A673 (cell line): ENCODE measurements at regions not wholly inside any gene's neighbourhood (a gene's known extent, or its start where the extent isn't known, plus 50 kb on each side); places are given as distances from the start of the nearest gene placed in this dataset.

Experiments used
- BruUV-seq: library from RNA; stranded (reverse); fragments of 400-500 nt; replicated peaks from 2 replicates; lab custom pipeline; 2021; lab: Mats Ljungman, UMichigan
- CTCF ChIA-PET: fragments of 300-600 bp; sonication (Branson Sonifier 250); formaldehyde crosslinking; loops from one replicate; lab custom pipeline; 2022; ENCODE audit warnings: antibody characterized with exemption; lab: Charles Lee
- POLR2A ChIA-PET: fragments of 300-600 bp; sonication (Branson Sonifier 250); formaldehyde crosslinking; loops from one replicate; lab custom pipeline; 2022; ENCODE audit warnings: antibody characterized with exemption; ENCODE audit not compliant: low non-redundant PET; lab: Charles Lee
- DNase-seq: peaks from one replicate; pipeline ENCODE4 v3.0.0-alpha.2; 2015; ENCODE audit warnings: low spot score
- H3K27ac ChIP-seq: fragments of 200-600 bp; sonication (generic); 2 replicates; pipeline ENCODE4 v1.5.1; 2016; ENCODE audit warnings: mixed run types, low read depth, mild to moderate bottlenecking, mixed read lengths, antibody characterized with exemption, low read length; ENCODE audit not compliant: poor library complexity, severe bottlenecking
- H3K27me3 ChIP-seq: fragments of 200-600 bp; sonication (generic); replicated peaks from 2 replicates; pipeline ENCODE4 v1.6.1; 2017; ENCODE audit warnings: mixed run types, low read depth, mild to moderate bottlenecking, mixed read lengths, antibody characterized with exemption, low read length; ENCODE audit not compliant: insufficient read depth, poor library complexity
- H3K36me3 ChIP-seq: fragments of 200-600 bp; sonication (generic); 2 replicates; pipeline ENCODE4 v1.6.1; 2016; ENCODE audit warnings: mixed run types, mild to moderate bottlenecking, mixed read lengths, antibody characterized with exemption, low read length; ENCODE audit not compliant: insufficient read depth, poor library complexity, severe bottlenecking
- H3K4me1 ChIP-seq: fragments of 200-600 bp; sonication (generic); 2 replicates; pipeline ENCODE4 v1.6.1; 2017; ENCODE audit warnings: mixed run types, mild to moderate bottlenecking, mixed read lengths, antibody characterized with exemption, low read length; ENCODE audit not compliant: insufficient read depth, poor library complexity, severe bottlenecking
- H3K4me3 ChIP-seq: fragments of 200-600 bp; sonication (generic); 2 replicates; pipeline ENCODE4 v1.5.1; 2016; ENCODE audit warnings: low read depth, mixed run types, mild to moderate bottlenecking, mixed read lengths, low read length; ENCODE audit not compliant: poor library complexity, severe bottlenecking
- H3K9me3 ChIP-seq: fragments of 200-600 bp; sonication (generic); 2 replicates; pipeline ENCODE4 v1.6.1; 2016; ENCODE audit warnings: mixed run types, low read depth, mild to moderate bottlenecking, mixed read lengths, antibody characterized with exemption, low read length; ENCODE audit not compliant: poor library complexity, severe bottlenecking
- EZH2 ChIP-seq: fragments of 200-600 bp; sonication (generic); IDR thresholded peaks from 2 replicates; pipeline ENCODE4 v1.6.1; 2017; ENCODE audit warnings: borderline replicate concordance, low read depth, mild to moderate bottlenecking, mixed read lengths, antibody characterized with exemption, low read length; ENCODE audit not compliant: poor library complexity, severe bottlenecking
- intact Hi-C: fragments of 100-400 bp; cut with micrococcal nuclease; formaldehyde crosslinking; loops from one replicate; pipeline ENCODE4 v1.10.0; 2022; ENCODE audit not compliant: unreplicated experiment
- TF ChIP-seq, protein P1 (sequence below): fragments of 300-800, 200-600 bp; sonication (generic); conservative IDR thresholded peaks from 2 replicates; pipeline ENCODE4 v1.5.1; 2017; ENCODE audit warnings: low read depth, mild to moderate bottlenecking, antibody characterized with exemption, low read length, moderate library complexity, mixed read lengths

DNA sequence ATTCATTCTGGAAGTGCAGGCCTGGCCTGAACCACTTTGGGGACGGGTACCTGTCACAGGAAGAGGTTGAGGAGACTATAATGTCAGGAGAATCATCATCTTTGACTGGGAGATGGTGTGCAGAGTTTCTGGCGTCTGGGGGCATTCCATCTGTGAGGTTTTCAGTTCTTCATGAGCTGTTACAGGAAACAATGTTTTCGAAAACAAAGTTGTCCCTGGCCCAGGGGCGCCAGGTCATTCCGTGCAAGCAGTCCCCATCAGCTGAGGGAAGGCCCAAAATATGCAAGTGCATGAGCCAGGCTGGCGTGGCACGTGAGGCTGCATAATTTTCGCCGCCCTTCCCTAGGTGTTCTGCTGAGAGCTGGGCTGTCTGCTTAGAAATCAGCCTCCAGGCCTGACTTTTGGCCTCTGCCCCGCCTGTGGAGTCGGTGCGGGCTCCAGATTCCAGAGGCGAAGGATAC lies 68.4 kb upstream of the ATP5PO start:
- Histone ChIP-seq H3K27ac (no peak overlapping the region), H3K36me3 (no peaks in the 10 kb centered on the region), H3K4me1 (no peaks in the 10 kb centered on the region), H3K9me3 (no peaks in the 10 kb centered on the region), H3K4me3 (no peak overlapping the region), H3K27me3 (no peaks in the 10 kb centered on the region)
- TF ChIP-seq EZH2, result no peak
- TF ChIP-seq, protein P1, sequence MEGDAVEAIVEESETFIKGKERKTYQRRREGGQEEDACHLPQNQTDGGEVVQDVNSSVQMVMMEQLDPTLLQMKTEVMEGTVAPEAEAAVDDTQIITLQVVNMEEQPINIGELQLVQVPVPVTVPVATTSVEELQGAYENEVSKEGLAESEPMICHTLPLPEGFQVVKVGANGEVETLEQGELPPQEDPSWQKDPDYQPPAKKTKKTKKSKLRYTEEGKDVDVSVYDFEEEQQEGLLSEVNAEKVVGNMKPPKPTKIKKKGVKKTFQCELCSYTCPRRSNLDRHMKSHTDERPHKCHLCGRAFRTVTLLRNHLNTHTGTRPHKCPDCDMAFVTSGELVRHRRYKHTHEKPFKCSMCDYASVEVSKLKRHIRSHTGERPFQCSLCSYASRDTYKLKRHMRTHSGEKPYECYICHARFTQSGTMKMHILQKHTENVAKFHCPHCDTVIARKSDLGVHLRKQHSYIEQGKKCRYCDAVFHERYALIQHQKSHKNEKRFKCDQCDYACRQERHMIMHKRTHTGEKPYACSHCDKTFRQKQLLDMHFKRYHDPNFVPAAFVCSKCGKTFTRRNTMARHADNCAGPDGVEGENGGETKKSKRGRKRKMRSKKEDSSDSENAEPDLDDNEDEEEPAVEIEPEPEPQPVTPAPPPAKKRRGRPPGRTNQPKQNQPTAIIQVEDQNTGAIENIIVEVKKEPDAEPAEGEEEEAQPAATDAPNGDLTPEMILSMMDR, result no peak
- DNase-seq, result no peak
- no TSS peak for BruUV-seq
- ChIA-PET POLR2A (no interaction called here), CTCF (interaction anchor here (0.6 kb wide), 1 partner anchor 1249 kb away, joined by 4 read pairs; no protein-coding TSS in a partner anchor)
- intact Hi-C loops, result no loop called here

DNA sequence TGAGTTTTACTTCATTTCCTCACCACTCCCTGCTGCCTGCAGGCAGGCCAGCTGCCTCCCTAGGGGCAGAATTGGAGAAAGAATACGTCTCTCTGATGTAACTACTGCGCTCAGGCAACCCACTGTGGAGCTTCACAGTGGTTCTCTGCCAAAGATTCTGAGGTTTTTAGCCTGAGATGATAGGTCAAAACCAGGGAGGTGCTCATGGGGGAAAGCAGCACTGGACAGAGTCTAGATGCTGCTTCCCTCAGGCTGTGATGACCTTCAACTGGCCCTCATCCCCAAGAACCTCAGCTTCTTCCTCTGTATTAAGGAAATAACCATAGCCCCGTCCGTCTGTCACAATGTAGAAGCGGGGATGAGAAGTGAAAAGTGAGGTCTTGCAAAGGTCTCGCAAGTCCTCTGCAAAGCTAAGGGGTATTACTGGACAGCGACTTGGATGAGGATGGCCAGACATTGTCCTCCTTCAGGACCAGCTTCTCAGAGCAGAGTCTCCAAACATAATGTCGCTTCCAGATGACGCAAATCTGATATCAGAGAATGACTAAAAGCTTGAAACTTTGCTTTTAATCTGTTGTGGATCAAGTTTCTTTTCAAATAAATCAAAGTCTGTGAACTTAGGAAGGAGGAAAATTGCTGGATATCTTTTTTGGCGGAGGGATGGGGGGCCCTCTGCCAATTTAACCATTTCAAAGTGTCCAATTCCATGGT lies 65.9 kb upstream of the ATP5PO start:
- POLR2A ChIA-PET, result no interaction called here
- H3K4me3 ChIP-seq, result no peak overlapping the region
- TF ChIP-seq, protein P1, result no peak
- no peak for TF ChIP-seq EZH2
- DNase-seq, result no peak
- BruUV-seq, result no TSS peak
- CTCF ChIA-PET, result no interaction called here
- H3K27ac ChIP-seq, result no peak overlapping the region
- intact Hi-C loops, result no loop called here
- H3K9me3 ChIP-seq, result no peaks in the 10 kb centered on the region
- H3K27me3 ChIP-seq, result no peaks in the 10 kb centered on the region
- H3K4me1 ChIP-seq, result peaks cover 20% of the 10 kb centered on the region
- H3K36me3 ChIP-seq, result no peaks in the 10 kb centered on the region

DNA sequence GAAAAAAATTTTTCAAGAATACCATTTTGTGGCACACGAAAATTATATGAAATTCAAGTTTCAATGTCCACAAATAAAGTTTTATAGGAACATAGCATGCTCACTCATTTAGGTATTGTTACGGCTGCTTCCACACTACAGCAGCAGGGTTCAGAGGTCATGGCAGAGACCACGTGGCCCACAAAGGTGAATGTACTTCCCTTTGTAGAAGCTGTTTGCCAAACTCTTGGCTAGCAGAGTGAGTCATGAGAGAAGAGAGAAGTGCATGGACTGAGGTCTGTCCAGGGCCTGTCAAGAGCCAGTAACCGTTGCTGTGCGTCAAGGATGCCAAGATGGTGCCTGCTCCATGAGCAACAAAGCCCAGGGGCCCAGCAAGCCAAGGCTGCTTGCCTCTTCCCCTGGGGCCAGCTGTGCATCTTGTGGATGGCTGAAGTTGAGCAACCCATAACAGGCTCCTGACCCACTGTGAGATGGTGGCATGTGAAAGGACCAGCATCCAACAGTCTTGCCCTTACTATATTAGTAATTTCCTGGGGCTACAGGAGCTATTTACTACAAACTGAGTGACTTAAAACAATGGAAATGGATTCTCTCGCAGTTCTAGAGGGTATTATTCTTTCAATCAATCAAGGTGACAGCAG lies 64.8 kb upstream of the ATP5PO start:
- intact Hi-C loops, result no loop called here
- H3K36me3 ChIP-seq, result no peaks in the 10 kb centered on the region
- no peaks in the 10 kb centered on the region for H3K9me3 ChIP-seq
- CTCF ChIA-PET, result no interaction called here
- no peak for DNase-seq
- H3K4me1 ChIP-seq, result peaks cover 32% of the 10 kb centered on the region
- no peaks in the 10 kb centered on the region for H3K27me3 ChIP-seq
- TF ChIP-seq EZH2, result no peak
- BruUV-seq, result no TSS peak
- H3K27ac ChIP-seq, result no peak overlapping the region
- POLR2A ChIA-PET, result no interaction called here
- no peak overlapping the region for H3K4me3 ChIP-seq
